ENCODE measurements at regions not wholly inside any gene's neighbourhood (a gene's known extent, or its start where the extent isn't known, plus 50 kb on each side); places are given as distances from the start of the nearest gene placed in this dataset.

DNA sequence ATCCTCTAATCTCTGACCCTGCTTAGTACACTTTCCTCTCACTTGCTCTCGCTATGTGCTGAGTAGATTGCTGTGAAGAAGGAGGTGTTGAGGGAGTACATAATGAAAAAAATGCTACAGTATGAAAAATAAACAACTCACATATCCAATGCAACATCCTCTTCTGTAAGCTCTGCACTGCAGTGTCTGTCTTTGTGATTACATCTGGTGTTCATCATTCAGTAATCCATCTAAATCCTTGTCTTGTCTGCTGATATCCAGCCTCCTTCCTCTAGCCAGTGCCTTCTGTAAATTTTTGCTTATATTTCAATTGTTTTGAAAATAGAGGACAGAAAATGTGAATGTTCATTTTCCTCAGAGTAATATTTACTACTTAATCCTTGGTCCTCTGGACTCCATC is 57.4 kb upstream of the CDH12 start:
- no peaks in the 10 kb centered on the region for H3K36me3 ChIP-seq
- H3K4me3 ChIP-seq, result no peak overlapping the region
- H3K9me3 ChIP-seq, result no peaks in the 10 kb centered on the region
- no peak for TF ChIP-seq EP300 (IDR thresholded peaks at IDR 0.05)
- no peak for TF ChIP-seq POLR2AphosphoS5 (IDR thresholded peaks at IDR 0.05)
- no peak for TF ChIP-seq POLR2A (IDR thresholded peaks at IDR 0.05)
- TF ChIP-seq, protein P1, sequence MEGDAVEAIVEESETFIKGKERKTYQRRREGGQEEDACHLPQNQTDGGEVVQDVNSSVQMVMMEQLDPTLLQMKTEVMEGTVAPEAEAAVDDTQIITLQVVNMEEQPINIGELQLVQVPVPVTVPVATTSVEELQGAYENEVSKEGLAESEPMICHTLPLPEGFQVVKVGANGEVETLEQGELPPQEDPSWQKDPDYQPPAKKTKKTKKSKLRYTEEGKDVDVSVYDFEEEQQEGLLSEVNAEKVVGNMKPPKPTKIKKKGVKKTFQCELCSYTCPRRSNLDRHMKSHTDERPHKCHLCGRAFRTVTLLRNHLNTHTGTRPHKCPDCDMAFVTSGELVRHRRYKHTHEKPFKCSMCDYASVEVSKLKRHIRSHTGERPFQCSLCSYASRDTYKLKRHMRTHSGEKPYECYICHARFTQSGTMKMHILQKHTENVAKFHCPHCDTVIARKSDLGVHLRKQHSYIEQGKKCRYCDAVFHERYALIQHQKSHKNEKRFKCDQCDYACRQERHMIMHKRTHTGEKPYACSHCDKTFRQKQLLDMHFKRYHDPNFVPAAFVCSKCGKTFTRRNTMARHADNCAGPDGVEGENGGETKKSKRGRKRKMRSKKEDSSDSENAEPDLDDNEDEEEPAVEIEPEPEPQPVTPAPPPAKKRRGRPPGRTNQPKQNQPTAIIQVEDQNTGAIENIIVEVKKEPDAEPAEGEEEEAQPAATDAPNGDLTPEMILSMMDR (IDR thresholded peaks at IDR 0.05), result no peak
- WGBS, 2 donors, result 54 to 69% methylated on average over 1 of the region's 1 CpG
- no peak overlapping the region for H3K27ac ChIP-seq
- no peaks in the 10 kb centered on the region for H3K4me1 ChIP-seq
- H3K27me3 ChIP-seq, result no peaks in the 10 kb centered on the region
- DNase-seq (no peak), ATAC-seq (ENCODE audit: low FRiP score in 2 of 2) (no peak)

GRCh38 chr5:22908586-22908985 is 55.4 kb upstream of the CDH12 start:
- DNase-seq (no peak), ATAC-seq (ENCODE audit: low FRiP score in 2 of 2) (no peak)
- H3K27me3 ChIP-seq, result no peaks in the 10 kb centered on the region
- no peaks in the 10 kb centered on the region for H3K4me1 ChIP-seq
- TF ChIP-seq POLR2A (IDR thresholded peaks at IDR 0.05), result no peak
- H3K27ac ChIP-seq, result no peak overlapping the region
- H3K9me3 ChIP-seq, result no peaks in the 10 kb centered on the region
- H3K4me3 ChIP-seq, result no peak overlapping the region
- no peaks in the 10 kb centered on the region for H3K36me3 ChIP-seq

DNA sequence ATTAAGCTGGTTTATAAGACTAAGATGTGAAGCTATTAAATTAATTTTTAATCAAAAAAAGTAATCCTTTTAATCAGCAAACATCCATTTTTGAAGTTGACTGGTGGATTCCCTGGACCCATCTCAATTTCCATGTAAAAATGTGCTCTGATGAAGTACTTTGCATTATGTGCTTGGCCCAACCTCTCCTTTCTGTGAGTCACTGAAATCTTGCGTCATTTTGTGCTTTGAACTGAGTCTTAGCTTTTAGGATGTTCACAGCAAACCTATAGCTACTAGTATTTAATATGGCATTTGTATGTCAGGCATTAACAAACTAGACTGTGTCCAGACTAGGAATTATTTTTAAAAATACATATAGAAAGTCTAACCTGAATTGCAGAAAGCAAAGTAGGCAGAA is 55.0 kb upstream of the CDH12 start:
- H3K27me3 ChIP-seq, result no peaks in the 10 kb centered on the region
- H3K4me3 ChIP-seq, result no peak overlapping the region
- no peak for DNase-seq
- no peaks in the 10 kb centered on the region for H3K36me3 ChIP-seq
- no peak for TF ChIP-seq POLR2AphosphoS5 (IDR thresholded peaks at IDR 0.05)
- no peak for TF ChIP-seq POLR2A (IDR thresholded peaks at IDR 0.05)
- TF ChIP-seq EP300 (IDR thresholded peaks at IDR 0.05), result no peak
- TF ChIP-seq, protein P1 (IDR thresholded peaks at IDR 0.05), result no peak
- no peak for ATAC-seq (ENCODE audit: low FRiP score in 2 of 2)
- no peaks in the 10 kb centered on the region for H3K9me3 ChIP-seq
- no peak overlapping the region for H3K27ac ChIP-seq
- no peaks in the 10 kb centered on the region for H3K4me1 ChIP-seq
- 77 to 83% methylated on average over 1 of the region's 1 CpG for WGBS, 2 donors

Small RNAs in the stretch of these regions (small RNA-seq; reads per million reads assigned to genes)
- 0 reads per million in 4 donors for gene RF00019
